SW480 (cell line): ENCODE measurements at regions not wholly inside any gene's neighbourhood (a gene's known extent, or its start where the extent isn't known, plus 50 kb on each side); places are given as distances from the start of the nearest gene placed in this dataset.

Experiments used
- DNase-seq: peaks from one replicate; pipeline ENCODE4 v3.0.0-alpha.2; 2016; ENCODE audit warnings: low spot score

DNA sequence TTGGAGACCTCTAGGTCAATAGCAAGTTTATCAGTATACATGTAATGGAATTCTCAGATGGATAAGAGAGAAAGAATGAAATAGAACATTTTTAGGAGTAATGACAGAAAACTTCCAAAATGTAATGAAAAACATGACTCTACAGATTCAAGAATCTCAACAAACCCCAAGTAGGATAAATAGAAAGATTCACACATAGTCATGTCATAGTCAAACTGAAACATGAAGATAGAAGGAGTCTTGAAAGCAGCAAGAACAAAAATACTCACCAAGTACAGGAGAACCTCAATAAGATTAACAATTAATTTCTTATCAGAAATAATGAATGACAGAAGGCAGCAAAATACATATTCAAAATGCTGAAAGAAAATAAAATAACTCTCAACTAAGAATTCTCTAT, 164.5 kb downstream of the SPATA31D1 start:
- no peak for DNase-seq

DNA sequence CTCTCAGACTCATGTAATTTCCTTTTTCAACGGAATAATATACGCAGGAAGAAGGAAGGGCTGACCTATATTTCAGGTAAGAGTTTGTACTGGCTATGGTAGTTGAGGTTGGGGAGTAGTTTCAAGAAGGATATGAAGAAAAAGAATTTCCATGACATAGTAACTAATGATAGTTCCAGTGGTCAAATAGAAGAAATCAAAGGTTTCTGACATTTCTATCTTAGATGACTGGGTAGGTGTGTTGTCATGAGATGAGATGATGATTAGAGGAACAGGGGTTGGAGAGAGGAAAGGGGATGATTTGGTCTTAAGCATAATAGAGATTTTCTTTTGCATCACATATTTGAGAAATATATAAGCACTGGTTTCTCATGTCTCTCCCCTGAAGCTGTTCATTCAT, 166.0 kb downstream of the SPATA31D1 start:
- no peak for DNase-seq

DNA sequence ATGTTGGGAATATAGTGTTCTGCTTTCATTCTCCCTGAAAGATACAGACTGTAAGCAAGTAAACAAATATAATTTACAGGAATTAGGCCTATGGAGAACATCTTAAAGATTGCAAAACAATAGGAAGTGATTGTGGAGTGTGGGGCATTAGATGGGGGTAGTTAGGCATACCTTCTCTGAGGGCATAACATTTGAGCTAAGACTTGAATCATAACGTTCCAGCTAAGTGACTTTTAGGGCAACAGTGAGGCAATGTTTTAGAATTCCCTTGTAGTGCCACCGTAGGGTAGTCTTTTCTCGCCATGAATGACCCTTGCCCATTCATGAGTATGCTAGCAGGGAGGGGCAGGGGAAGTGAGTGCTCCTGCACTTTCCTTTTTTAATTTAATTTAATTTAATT, 173.3 kb downstream of the SPATA31D1 start:
- no peak for DNase-seq

DNA sequence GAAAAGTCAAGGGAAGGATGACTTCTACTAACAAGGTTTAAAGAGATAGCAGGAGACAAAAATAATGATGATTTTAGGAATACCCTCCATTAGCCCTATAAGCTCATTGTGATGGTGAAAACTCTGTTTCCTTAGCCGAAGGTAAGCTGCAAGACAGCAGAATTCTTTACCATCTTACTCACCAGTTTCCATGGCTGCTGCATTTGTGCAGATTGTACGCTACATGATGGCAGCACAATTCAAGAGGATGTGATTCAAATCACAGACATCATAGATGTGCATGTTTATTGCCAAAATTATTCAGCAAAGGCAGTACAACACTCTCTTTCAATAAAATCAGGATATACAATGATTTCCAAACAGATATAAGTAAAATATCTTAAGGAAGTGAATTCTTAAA, 175.6 kb downstream of the SPATA31D1 start:
- DNase-seq, result no peak

DNA sequence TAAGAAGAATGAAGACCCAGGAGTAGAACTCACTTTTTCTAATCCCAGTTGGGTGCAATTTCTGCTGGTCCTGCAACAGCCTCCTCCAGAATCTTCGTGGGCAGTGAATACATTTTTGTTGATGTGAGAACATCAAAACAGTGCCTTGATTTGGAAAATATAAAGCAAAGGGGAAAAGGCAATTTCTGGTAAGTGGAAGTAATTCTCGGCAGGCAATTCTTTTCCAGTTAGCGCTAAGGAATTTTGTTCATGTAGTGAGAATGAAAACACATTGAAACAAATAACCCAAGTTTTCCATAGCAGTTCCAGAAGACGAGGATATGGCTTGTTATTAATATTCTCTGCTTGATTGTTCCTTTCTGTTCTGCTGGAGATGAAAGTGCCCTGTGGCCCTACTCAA, 178.7 kb downstream of the SPATA31D1 start:
- no peak for DNase-seq

DNA sequence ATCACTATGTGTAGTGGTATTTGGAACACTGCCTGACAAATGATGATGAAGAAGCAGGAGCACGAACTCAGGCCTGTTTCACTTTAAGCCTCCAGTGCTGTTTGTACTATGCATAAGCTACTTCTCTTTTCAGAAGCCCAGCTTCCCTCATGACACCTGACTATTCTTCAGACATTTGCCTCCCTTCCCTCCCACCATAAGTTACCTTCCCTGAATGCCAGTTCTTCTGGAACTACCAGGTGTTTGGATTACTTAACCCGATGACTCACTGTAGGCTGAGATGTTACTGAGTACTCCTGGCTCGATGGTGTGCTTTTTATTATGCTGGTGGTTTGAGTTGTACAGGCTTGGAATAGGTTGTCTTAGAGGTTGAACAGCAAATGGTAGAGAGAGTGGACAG, 180.0 kb downstream of the SPATA31D1 start:
- no peak for DNase-seq

DNA sequence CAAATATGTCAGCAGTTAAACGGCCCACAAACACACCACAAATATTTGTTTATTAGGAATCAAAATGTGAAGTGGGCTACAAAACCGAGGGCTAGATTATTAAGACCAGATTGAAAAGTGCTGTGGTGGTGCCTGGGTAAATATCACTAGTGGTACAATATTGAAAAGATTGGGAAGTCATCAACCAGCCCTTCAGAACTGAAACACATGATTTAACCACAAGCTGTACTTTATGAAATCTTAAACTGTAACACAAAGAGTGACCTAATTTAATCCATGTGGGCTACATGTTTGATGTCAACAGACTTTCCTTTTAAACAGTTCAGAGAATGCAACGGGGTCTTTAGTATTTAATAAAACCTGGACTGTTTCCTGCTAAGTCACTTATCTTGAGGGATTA, 182.3 kb downstream of the SPATA31D1 start:
- DNase-seq, result no peak

DNA sequence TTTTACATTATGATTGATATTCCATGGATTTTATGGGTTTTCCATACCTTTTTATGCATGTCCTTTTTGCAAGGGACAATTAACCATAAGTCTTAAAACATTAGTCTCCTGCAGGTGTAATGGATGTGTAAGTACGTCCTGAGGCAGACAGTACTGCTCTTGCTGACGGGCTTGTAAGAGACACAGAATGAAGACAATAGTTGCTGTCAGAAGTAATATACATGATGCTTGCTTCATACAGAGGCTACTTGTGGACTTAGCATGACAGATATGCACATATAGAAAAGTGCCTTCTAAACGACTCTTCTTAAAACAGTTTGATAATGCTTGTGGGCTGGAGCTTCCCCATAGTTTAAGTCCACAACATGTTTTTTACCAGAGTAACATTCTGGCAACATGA, 182.7 kb downstream of the SPATA31D1 start:
- no peak for DNase-seq

DNA sequence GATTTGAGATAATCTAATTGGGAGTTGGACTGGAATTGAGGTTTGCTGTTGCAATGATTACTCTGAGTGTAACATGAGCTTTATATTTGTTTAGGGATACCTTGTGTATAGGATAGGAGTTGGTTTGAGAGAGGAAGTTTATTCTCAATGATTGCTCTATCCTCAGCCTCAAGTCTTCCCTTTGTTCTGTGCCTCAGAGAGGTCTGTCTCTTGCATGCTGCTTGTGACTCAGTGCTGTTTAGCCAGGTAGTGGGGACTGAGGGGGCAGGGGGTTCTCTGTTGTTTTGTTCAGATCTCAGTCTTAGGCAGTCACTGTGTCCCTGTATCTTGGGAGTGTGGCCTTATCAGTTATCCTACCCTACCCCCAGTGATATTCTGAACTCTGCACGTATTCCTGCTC, 192.1 kb downstream of the SPATA31D1 start:
- DNase-seq, result no peak

DNA sequence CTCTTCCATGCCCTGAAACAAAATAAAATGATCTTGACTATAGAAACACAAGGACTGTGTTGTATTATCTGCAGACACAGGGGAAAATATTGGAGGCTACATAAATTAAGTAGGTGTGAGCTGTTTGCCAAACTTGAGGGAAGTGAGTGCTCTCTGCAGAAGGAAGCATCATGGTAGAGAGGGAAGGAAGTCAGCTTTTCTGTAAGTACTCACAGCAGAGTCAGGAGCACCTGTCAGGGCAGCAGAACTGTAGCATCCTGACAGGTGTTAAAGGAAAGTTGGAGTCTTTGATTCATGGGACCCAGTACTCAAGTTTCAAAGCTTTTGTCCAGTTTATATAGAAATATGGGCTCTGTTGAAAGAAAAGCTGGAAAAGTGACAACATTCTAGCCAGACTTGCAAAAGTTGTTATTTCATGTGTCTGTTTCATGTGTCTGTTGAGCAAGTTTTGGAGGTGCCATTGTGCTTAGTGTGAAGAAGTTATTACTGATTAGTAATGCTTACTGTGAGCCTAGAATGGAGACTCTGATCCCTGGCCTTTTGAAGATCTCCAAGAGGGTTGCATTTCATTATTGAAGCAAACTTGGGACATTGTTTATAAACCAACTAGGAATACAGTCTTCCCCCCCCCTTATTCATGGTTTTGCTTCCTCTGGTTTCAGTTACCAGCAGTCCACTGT, 194.7 kb downstream of the SPATA31D1 start:
- DNase-seq, result no peak

DNA sequence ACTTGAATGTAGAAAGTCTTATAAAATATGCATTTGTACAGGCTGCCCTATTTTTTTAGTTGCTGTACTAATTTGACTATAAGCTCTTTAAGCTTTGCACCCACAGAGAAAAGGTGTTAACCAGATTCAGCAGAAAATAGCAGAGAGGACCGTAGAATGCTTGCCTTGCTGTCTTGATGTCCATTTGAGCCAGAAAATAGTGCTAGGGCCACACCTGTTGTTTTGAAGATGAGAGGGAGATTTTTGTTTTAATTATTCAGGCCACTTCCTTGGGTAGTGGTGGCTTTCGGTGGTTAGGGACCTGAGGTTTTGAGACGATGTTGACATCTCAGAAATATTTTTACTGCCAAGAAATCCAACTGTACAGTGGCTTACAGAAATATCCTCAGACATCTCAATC, 196.0 kb downstream of the SPATA31D1 start:
- DNase-seq, result no peak

DNA sequence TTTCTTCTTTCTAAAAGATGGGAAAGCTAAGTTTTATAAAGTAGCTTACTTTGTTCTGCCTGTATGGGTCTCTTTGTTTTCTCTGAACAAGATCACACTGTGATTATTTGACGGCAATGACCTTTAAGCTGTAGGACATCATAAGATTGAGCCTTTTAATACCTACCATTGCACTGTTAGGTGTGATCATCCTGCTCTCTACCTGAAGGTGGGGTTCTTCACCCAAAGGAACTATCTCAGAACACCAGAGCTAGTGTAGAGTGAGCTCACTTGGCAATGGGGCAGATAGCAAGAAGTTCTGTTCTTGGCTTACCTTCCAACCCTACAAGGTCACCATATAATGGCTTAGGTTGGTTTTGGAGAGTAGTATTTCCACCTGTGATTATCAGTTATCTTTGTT, 200.2 kb downstream of the SPATA31D1 start:
- DNase-seq, result no peak

DNA sequence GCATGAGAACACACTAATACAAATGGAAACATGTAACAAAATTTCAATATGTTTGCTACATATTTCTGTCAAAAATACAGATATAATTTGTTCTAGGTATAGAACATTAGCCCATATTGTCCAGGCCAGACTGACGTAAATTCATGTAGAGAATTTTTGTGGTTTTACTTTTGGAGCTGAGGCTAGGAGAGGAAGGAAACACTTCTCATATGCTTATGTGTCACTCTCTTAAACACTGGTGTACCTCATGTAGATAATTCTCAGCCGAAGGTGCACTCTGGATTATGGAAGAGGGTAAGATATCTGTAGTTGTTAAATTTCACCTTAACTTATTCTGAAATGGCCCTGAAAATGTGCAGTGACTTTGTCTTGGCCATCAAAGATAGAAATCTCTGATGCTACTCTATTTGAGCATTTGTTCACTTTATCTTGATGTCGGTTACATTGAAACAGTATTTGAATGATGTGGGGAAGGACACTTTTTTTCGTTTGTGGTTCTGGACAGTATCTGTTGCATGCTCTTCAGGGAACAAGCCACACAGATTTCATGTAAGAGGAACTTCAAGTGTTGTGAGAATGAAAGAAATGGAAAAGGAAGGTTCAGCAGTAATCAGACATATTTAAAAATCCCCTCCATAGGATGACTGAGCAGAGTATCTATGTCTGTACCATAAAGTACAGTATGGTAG, 202.7 kb downstream of the SPATA31D1 start:
- DNase-seq, result no peak

DNA sequence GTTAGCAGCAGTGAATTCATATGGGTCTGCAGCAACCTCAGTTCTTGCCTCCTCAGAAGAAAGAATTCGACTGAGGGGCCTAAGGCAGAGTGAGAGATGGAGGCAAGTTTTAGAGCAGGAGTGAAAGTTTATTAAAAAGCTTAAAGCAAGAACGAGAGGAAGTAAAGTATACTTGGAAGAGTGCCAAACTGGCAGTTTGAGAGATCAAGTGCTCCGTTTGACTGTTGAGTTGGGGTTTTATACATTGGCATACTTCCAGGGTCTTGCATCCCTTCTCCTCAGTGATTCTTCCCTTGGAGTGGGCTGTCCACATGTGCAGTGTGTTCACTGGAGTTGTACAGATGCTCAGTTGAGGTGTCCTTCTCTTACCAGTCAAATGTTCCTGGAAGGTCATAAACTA, 203.6 kb downstream of the SPATA31D1 start:
- DNase-seq, result no peak

DNA sequence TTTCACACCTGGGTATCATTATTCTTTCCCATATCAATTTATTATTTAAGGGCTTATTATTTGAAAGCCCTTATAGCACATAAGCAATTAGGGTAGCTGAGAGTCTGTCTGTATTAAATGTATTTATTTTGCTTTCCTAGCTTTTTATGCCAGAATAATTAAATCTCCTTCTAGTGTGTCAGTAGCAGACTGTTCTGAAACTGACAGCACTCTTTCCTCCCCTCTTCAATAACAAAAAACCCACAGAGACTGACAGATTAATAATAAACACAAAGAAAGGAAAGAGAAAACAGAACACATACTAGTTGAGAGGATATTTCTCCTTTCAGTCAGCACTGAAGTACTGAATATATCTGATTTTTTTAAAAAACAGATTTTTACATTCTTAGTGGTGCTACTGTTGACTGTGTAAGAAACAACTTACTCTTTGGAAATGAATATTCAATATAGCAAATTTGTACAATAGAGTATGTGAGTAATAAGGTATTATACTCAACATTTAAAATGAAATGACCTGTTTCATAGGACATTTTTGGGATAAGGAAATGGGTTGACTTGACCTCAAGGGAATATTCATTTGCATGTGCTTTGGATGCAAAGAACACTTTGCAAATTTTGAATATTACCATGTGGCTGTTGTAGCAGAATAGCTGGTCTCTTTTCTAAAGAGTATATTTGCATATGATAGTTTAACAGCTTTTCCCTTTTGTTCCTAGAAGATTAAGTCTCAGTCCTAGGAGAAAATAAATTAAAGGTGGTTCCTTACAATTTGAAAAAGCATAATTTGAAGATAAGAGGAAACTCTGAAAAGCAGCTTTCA, 208.3 kb downstream of the SPATA31D1 start:
- no peak for DNase-seq

DNA sequence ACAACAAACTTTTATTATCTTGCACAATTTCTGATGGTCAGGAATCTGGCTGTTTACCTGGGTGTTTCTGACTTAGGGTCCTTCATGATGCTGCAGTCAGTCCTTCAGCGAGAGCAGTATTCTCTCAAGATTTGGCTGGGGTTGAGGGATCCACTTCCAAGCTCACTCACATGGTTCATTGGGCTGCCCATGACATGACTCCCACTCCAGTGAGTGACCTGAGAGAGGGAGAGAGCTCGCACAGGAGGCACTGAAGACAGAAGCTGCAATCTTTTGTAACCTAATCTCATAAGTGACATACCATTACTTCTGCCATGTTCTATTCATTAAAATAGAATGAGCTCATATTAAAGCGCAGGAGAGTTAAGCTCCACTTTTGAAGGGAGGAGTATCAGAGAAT, 212.6 kb downstream of the SPATA31D1 start:
- no peak for DNase-seq

DNA sequence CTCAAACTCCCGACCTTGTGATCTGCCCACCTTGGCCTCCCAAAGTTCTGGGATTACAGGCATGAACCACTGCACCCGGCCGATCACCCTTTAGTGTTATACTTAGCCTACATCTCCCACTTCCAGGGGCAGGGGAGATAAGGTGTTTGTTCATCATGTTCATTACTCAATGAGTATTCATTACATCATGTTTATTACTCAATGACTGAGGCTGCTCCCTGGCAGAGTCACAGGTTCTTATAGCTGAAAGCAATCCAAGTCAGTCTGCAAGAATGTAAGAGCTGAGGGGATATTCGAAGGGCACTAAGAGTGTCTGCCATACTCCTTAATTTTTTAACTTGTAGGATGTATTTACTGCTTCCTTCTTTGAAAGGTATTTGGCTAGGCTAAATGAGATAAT, 214.2 kb downstream of the SPATA31D1 start:
- no peak for DNase-seq

DNA sequence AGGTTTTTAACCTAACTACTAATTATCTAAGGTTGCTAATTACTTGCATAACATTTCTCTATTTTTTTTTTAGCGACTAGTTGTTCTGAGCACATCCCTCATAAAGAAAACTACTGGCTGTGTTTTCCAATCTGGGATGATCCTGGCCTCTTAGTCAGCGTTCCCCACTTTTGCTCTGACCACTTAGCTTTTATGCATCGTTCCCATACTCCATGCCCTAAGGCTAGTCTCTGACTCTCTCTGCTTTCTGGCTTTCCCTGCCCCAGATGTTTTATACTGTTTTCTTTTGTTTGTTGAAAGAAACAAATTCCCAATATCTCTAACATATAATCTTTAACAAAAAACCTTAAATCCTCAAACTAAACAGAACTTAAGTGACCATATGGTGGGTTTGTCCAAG, 217.9 kb downstream of the SPATA31D1 start:
- DNase-seq, result no peak

DNA sequence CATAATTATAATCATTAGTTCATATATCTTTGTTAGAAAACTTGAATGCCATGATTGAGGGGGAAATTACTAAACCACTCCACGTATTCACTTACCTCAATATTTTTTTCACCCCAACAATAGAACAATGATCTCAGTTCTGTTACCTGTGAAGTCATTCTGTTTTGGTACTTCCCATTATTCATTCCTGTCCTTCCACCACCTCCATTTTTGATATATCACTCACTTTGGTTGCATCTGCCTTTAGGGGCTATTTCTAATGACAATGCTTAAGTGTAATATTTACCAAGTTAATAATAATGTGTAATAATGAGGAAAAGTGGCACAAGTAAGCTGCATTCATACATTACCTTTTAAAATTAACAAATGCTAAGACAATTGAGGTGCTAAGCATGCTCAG, 218.4 kb downstream of the SPATA31D1 start:
- DNase-seq, result no peak

DNA sequence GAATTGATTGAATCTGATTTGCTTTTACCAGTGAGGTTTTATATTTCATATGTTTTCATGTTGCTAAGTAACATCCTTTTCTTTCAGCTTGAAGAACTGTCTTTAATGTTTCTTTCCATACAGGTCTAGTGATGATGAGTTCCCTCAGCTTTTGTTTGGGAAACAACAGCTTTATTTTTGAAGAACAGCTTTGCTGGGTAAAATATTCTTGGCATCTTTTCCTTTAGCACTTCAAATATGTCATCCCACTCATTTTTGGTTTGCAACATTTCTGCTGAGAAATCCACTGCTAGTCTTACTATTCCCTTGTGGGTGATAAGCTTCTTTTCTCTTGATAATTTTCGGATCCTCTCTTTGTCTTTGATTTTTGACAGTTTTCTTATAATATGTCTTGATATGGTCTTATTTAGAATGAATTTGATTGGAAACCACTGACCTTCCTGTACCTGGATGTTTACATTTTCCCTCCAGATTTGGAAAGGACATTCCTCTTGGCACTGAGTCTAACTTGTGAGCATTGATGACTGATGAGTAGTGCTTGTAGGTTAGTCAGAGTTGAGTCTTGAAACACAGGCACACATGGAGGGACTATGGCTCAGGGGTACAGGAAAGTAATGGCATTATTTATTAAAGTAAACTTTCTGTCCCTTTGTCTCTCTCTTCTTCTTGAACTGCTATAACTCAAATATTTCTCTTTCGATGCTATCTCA, 220.3 kb downstream of the SPATA31D1 start:
- DNase-seq, result no peak

DNA sequence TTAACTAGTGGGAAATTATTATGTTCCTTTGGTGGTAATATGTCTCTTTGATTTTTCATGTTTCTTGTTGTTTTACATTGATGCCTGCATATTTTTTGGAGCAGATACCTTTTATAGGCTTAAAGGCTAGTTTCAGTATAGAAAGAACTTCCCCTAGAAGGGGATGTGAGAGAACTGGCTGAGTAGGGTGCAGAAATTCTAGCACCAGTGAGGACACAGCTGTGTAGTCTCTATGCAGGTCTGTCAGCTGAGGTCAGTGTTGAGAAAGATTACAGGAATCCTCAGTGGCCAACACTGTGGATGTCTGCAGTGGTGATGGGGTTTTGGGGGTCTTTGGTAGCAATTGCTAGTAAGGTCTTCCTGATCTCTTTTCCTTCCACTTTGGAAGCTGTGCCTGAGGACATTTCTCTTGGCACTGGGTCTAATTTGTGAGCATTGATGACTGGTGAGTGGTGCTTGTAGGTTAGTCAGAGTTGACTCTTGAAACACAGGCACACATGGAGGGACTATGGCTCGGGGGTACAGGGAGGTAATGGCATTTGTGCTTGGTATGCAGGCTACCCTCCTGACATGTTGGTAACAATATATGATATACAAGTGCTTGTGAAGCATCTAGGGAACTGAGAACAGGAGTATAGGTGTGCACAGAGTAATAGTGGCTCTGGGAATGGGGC, 221.4 kb downstream of the SPATA31D1 start:
- no peak for DNase-seq

DNA sequence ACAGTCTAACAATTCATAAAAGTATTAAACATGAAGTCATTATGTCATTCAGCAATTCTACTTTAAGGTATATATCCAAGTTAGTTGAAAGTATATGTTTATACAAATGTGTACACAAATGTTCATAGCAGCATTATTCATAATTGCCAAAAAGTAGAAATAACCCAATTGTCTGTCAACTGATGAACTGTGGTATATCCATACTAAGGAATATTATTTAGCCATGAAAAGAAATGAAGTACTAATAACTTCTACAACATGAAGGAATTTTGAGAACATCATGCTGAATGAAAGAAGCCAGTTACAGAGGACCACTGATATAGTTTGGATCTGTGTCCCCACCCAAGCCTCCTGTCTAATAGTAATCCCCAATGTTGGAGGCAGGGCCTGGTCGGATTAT, 224.3 kb downstream of the SPATA31D1 start:
- DNase-seq, result no peak
